VCaP (cell line): ENCODE measurements at regions not wholly inside any gene's neighbourhood (a gene's known extent, or its start where the extent isn't known, plus 50 kb on each side); places are given as distances from the start of the nearest gene placed in this dataset.

Experiments used
- H3K27ac ChIP-seq: fragments of 450-650 bp; 2 replicates; pipeline ENCODE4 v1.5.1; 2017
- CTCF ChIP-seq: fragments of 450-650 bp; conservative IDR thresholded peaks from 2 replicates; pipeline ENCODE4 v1.5.1; 2017; ENCODE audit warnings: mild to moderate bottlenecking, moderate library complexity

DNA sequence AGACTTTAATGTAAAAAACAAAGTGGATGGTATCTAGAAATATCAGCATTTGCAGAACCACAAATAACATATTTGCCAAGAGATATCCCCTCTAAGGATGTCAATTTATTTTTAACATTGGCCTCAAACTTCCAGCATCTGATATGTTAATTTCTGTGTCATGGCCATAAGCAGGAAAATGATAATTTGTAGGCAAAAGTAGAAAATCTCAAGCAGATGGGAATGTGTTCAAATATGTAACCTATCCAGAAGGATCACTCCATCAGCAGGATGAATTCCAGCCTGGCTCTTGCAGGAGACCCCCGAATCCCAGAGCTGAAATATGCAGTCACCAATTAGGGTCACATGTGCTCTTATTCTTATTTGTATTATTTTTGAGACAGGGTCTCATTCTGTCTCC lies 55.4 kb upstream of the PRKX start:
- no peak for TF ChIP-seq CTCF
- no peak overlapping the region for H3K27ac ChIP-seq
